ENCODE measurements at regions not wholly inside any gene's neighbourhood (a gene's known extent, or its start where the extent isn't known, plus 50 kb on each side); places are given as distances from the start of the nearest gene placed in this dataset.

GRCh38 chr1:199245946-199246345 is 607.1 kb downstream of the PTPRC start:
- no peak for TF ChIP-seq PPARA (CRISPR knock-in tag; IDR thresholded peaks at IDR 0.05; ENCODE audit: borderline replicate concordance)
- TF ChIP-seq ZFP30 (CRISPR knock-in tag; IDR thresholded peaks at IDR 0.05) = no peak
- no peak for TF ChIP-seq RARB (CRISPR knock-in tag; IDR thresholded peaks at IDR 0.05)
- TF ChIP-seq TOX (CRISPR knock-in tag; IDR thresholded peaks at IDR 0.05; ENCODE audit: borderline replicate concordance) = no peak
- TF ChIP-seq, protein P1, sequence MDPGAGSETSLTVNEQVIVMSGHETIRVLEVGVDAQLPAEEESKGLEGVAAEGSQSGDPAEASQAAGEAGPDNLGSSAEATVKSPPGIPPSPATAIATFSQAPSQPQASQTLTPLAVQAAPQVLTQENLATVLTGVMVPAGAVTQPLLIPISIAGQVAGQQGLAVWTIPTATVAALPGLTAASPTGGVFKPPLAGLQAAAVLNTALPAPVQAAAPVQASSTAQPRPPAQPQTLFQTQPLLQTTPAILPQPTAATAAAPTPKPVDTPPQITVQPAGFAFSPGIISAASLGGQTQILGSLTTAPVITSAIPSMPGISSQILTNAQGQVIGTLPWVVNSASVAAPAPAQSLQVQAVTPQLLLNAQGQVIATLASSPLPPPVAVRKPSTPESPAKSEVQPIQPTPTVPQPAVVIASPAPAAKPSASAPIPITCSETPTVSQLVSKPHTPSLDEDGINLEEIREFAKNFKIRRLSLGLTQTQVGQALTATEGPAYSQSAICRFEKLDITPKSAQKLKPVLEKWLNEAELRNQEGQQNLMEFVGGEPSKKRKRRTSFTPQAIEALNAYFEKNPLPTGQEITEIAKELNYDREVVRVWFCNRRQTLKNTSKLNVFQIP (CRISPR knock-in tag; IDR thresholded peaks at IDR 0.05; ENCODE audit: borderline replicate concordance, low read depth) = no peak
- no peak for TF ChIP-seq ZFP3 (CRISPR knock-in tag; IDR thresholded peaks at IDR 0.05)
- TF ChIP-seq ARNTL (CRISPR knock-in tag; IDR thresholded peaks at IDR 0.05; ENCODE audit: borderline replicate concordance, low read depth) = no peak
- TF ChIP-seq ESRRG (CRISPR knock-in tag; IDR thresholded peaks at IDR 0.05) = no peak
- TF ChIP-seq SNAI2 (CRISPR knock-in tag; IDR thresholded peaks at IDR 0.05) = no peak
- TF ChIP-seq ISL1 (CRISPR knock-in tag; IDR thresholded peaks at IDR 0.05) = no peak
- no peak for TF ChIP-seq ZNF70 (CRISPR knock-in tag; IDR thresholded peaks at IDR 0.05)
- TF ChIP-seq CSDC2 (CRISPR knock-in tag; IDR thresholded peaks at IDR 0.05) = no peak
- TF ChIP-seq, protein P2, sequence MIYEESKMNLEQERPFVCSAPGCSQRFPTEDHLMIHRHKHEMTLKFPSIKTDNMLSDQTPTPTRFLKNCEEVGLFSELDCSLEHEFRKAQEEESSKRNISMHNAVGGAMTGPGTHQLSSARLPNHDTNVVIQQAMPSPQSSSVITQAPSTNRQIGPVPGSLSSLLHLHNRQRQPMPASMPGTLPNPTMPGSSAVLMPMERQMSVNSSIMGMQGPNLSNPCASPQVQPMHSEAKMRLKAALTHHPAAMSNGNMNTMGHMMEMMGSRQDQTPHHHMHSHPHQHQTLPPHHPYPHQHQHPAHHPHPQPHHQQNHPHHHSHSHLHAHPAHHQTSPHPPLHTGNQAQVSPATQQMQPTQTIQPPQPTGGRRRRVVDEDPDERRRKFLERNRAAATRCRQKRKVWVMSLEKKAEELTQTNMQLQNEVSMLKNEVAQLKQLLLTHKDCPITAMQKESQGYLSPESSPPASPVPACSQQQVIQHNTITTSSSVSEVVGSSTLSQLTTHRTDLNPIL (CRISPR knock-in tag; IDR thresholded peaks at IDR 0.05; ENCODE audit: low read depth) = no peak
